ENCODE measurements at regions not wholly inside any gene's neighbourhood (a gene's known extent, or its start where the extent isn't known, plus 50 kb on each side); places are given as distances from the start of the nearest gene placed in this dataset.
"Not testable (repeated sequence)": the region's sequence is repeated elsewhere in the genome, so short reads cannot be mapped to it uniquely, and the experiment has no call there.

GRCh38 chr5:12125895-12126294 is 221.6 kb upstream of the CTNND2 start:
- DNase-seq (ENCODE audit: low spot score) = no peak

GRCh38 chr5:12119657-12120056 is 215.4 kb upstream of the CTNND2 start:
- no peak for DNase-seq (ENCODE audit: low spot score)

- DNase-seq (ENCODE audit: low spot score) = no peak
These were observed 209.8 kb upstream of the CTNND2 start for GRCh38 chr5:12114075-12114474.

GRCh38 chr5:12113062-12113461 is 208.8 kb upstream of the CTNND2 start:
- DNase-seq (ENCODE audit: low spot score) = no peak

- DNase-seq (ENCODE audit: low spot score) = no peak
These were observed 207.0 kb upstream of the CTNND2 start for GRCh38 chr5:12111261-12111660.

- no peak for DNase-seq (ENCODE audit: low spot score)
These were observed 206.4 kb upstream of the CTNND2 start for GRCh38 chr5:12110629-12111028.

GRCh38 chr5:12109075-12109688 is 204.9 kb upstream of the CTNND2 start:
- no peak for DNase-seq (ENCODE audit: low spot score)

GRCh38 chr5:12102151-12102550 is 197.9 kb upstream of the CTNND2 start:
- DNase-seq (ENCODE audit: low spot score) = no peak

GRCh38 chr5:12100542-12100941 is 196.3 kb upstream of the CTNND2 start:
- DNase-seq (ENCODE audit: low spot score) = no peak

- no peak for DNase-seq (ENCODE audit: low spot score)
These were observed 195.1 kb upstream of the CTNND2 start for GRCh38 chr5:12099296-12099695.

- no peak for DNase-seq (ENCODE audit: low spot score)
These were observed 191.6 kb upstream of the CTNND2 start for GRCh38 chr5:12095808-12096281.

- no peak for DNase-seq (ENCODE audit: low spot score)
These were observed 189.3 kb upstream of the CTNND2 start for GRCh38 chr5:12093586-12093985.

- no peak for DNase-seq (ENCODE audit: low spot score)
These were observed 176.5 kb upstream of the CTNND2 start for GRCh38 chr5:12080761-12081160.

- DNase-seq (ENCODE audit: low spot score) = not testable (repeated sequence)
These were observed 174.0 kb upstream of the CTNND2 start for GRCh38 chr5:12078286-12078685.

- DNase-seq (ENCODE audit: low spot score) = no peak
These were observed 169.2 kb upstream of the CTNND2 start for GRCh38 chr5:12073426-12073825.

- no peak for DNase-seq (ENCODE audit: low spot score)
These were observed 168.2 kb upstream of the CTNND2 start for GRCh38 chr5:12072441-12072840.

- DNase-seq (ENCODE audit: low spot score) = no peak
These were observed 167.2 kb upstream of the CTNND2 start for GRCh38 chr5:12071455-12071854.

GRCh38 chr5:12023614-12024241 is 119.5 kb upstream of the CTNND2 start:
- peak; percentile 1 for DNase-seq (ENCODE audit: low spot score)

GRCh38 chr5:12022444-12022843 is 118.2 kb upstream of the CTNND2 start:
- DNase-seq (ENCODE audit: low spot score) = no peak

- DNase-seq (ENCODE audit: low spot score) = no peak
These were observed 115.1 kb upstream of the CTNND2 start for GRCh38 chr5:12019306-12019705.

- DNase-seq (ENCODE audit: low spot score) = no peak
These were observed 112.8 kb upstream of the CTNND2 start for GRCh38 chr5:12017007-12017406.

- DNase-seq (ENCODE audit: low spot score) = no peak
These were observed 112.0 kb upstream of the CTNND2 start for GRCh38 chr5:12016159-12016746.

GRCh38 chr5:12013351-12013750 is 109.1 kb upstream of the CTNND2 start:
- no peak for DNase-seq (ENCODE audit: low spot score)

GRCh38 chr5:12003680-12004079 is 99.4 kb upstream of the CTNND2 start:
- DNase-seq (ENCODE audit: low spot score) = no peak
